ENCODE measurements at regions not wholly inside any gene's neighbourhood (a gene's known extent, or its start where the extent isn't known, plus 50 kb on each side); places are given as distances from the start of the nearest gene placed in this dataset.

- DNase-seq, result no peak
- Histone ChIP-seq H3K27ac (no peak overlapping the region), H3K27me3 (peaks cover 0 to 23% (median 0%) of the 10 kb centered on the region in 7 donors), H3K36me3 (no peaks in the 10 kb centered on the region), H3K4me1 (no peaks in the 10 kb centered on the region), H3K4me3 (no peak overlapping the region), H3K9me3 (peaks cover 0 to 5% (median 0%) of the 10 kb centered on the region in 11 donors)
- no peak for ATAC-seq
- no peak for TF ChIP-seq CTCF (IDR thresholded peaks at IDR 0.05)
- intact Hi-C loops (cut with DNase I), result no loop called here
- 39 to 42% methylated on average over 2 of the region's 2 CpGs for WGBS, 2 donors
These were observed 259.0 kb upstream of the TRPC5 start for GRCh38 chrX:112341598-112341997.

DNA sequence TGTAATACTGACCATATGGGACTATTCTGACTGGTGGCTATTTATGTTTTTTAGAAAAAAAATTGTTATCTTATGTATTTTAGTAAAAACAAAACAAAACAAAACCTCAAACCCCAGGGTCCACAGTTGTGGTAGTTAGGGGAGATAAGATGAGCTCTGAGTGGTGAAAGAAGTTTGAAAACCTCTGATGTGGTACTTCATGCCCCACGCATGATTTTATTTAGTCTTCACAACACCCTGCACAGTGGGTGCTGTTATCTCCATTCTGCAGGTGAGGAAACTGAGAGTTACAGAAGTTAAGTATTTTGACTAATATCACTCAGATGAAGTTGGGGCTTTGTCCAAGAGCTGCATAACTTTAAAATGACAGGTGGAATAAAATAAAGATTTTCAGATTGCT, 230.6 kb upstream of the TRPC5 start:
- TF ChIP-seq CTCF (IDR thresholded peaks at IDR 0.05), result no peak
- 59 to 76% methylated on average over 1 of the region's 1 CpG for WGBS, 2 donors
- no peaks in the 10 kb centered on the region for H3K4me1 ChIP-seq

DNA sequence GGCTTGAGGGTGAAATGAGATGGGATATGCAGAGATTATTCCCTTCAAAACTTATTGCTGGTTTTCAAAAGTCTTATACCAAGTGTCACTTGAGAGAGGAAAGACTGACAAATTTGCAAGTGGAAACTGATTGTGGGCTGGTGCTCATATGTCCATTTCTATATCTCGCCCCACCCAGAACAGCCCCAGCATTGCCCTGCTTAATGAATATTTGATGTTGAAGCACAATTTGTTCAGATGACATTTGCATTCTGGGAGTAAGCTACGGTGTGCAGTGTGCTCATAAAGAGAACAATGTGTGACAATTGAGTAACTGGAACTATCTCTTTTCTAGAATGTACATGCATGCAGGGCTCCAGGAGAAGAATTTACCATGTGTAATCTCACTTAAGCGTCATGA, 223.5 kb upstream of the TRPC5 start:
- ATAC-seq, result no peak
- Histone ChIP-seq H3K4me3 (no peak overlapping the region), H3K4me1 (no peaks in the 10 kb centered on the region), H3K36me3 (no peaks in the 10 kb centered on the region), H3K27me3 (peaks cover 0 to 14% (median 0%) of the 10 kb centered on the region in 7 donors), H3K27ac (no peak overlapping the region), H3K9me3 (no peaks in the 10 kb centered on the region)
- TF ChIP-seq CTCF (IDR thresholded peaks at IDR 0.05), result no peak
- 83 to 87% methylated on average over 3 of the region's 3 CpGs for WGBS, 2 donors
- no peak for DNase-seq
- intact Hi-C loops (cut with DNase I), result no loop called here

More for the DNA sequence above, 230.6 kb upstream of the TRPC5 start:
- intact Hi-C loops (cut with DNase I), result no loop called here
- Histone ChIP-seq H3K9me3 (no peaks in the 10 kb centered on the region), H3K27me3 (no peaks in the 10 kb centered on the region), H3K27ac (no peak overlapping the region), H3K36me3 (no peaks in the 10 kb centered on the region), H3K4me3 (no peak overlapping the region)
- DNase-seq, result no peak
- no peak for ATAC-seq

DNA sequence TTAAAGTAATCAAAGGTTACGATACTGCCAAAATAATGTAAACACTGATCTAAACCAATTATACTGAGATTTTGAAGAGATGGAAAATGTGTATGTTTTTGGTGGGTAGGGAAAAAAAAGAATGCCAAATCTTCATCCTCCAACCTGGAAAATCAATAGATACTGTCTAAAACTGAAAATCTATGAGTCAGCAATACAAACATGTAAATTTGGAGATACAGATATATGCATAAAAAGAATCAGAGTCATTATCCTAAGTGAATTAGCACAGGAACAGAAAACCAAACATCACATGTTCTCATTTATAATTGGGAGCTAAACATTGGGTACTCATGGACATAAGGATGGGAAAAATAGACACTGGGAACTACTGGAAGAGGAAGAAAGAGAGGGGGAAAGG, 197.4 kb upstream of the TRPC5 start:
- no peaks in the 10 kb centered on the region for H3K4me1 ChIP-seq
- 97 to 100% methylated on average over 1 of the region's 1 CpG for WGBS, 2 donors
- ATAC-seq (no peak), DNase-seq (no peak)
- H3K4me3 ChIP-seq, result no peak overlapping the region
- no peaks in the 10 kb centered on the region for H3K9me3 ChIP-seq
- intact Hi-C loops (cut with DNase I), result no loop called here
- peaks cover 0 to 5% (median 0%) of the 10 kb centered on the region in 7 donors for H3K27me3 ChIP-seq
- TF ChIP-seq CTCF (IDR thresholded peaks at IDR 0.05), result no peak
- no peaks in the 10 kb centered on the region for H3K36me3 ChIP-seq
- H3K27ac ChIP-seq, result no peak overlapping the region
